ENCODE measurements at regions not wholly inside any gene's neighbourhood (a gene's known extent, or its start where the extent isn't known, plus 50 kb on each side); places are given as distances from the start of the nearest gene placed in this dataset.
"Not testable (repeated sequence)": the region's sequence is repeated elsewhere in the genome, so short reads cannot be mapped to it uniquely, and the experiment has no call there.

GRCh38 chr18:67846422-67847098 lies 330.0 kb upstream of the DSEL start:
- no peak overlapping the region for H3K4me3 ChIP-seq
- no peak overlapping the region for H3K27ac ChIP-seq

DNA sequence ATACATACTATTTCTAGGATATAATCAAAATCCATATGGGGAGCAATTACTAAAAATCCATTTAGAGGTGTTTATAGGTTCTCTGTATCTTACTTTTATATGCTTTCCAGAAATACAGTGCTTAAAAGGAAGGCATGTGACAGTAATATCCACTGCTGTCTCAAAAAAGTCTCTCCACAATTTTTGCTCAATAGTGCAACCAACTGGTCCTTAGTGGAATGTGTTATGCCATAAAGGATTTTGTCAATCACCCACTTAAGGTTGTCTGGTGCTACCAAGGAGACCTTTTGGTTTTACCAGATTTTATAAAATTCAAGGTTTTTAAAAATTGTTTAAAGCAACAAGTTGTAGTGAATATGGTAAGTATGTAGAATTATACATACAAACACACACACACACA lies 328.5 kb upstream of the DSEL start:
- no peak overlapping the region for H3K4me3 ChIP-seq
- no peak overlapping the region for H3K27ac ChIP-seq

- Histone ChIP-seq H3K27ac (no peak overlapping the region), H3K4me3 (no peak overlapping the region)
Measured at GRCh38 chr18:67840379-67840778, 323.9 kb upstream of the DSEL start.

DNA sequence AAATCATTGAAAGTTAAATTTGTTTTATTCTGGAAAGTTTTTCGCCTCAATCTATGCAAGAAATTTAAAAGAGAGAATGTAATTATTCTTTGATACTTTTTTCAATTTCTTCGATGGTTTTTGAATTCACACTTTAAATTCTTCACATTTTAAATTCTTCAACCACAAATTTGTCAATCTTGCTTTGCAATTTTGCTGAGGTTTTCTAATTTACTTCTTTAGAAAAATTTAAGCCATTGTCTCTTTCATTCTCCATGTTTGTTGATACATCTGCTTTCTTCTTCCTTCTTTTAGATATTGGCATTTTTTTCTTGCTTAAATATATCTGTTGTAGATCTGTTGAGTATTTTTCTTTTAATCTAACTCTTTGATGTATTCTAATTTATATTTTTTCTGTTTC lies 301.9 kb upstream of the DSEL start:
- no peak overlapping the region for H3K4me3 ChIP-seq
- H3K27ac ChIP-seq: no peak overlapping the region

- H3K4me3 ChIP-seq: no peak overlapping the region
- no peak overlapping the region for H3K27ac ChIP-seq
Measured at GRCh38 chr18:67815280-67815679, 298.8 kb upstream of the DSEL start.

- H3K4me3 ChIP-seq: no peak overlapping the region
- no peak overlapping the region for H3K27ac ChIP-seq
Measured at GRCh38 chr18:67813380-67814028, 297.0 kb upstream of the DSEL start.

DNA sequence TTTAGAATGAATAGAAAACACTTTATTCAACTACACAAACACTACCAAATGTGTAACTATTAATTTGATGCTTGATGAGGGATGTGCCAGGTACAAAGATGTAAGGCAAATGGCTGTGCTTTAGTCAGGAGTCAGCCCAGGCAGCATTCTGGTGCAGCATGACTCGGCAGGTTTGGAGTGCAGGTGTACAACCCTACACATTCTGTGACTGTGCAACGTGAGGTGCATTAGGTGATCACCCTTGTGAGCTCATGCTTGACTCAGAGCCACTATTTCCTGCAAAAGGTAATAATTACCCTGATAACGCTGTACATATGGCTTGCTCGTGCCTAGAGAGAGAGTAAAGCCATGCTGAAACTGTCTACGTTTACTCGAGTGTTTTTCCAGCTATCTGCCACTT lies 288.7 kb upstream of the DSEL start:
- Histone ChIP-seq H3K27ac (no peak overlapping the region), H3K4me3 (no peak overlapping the region)

DNA sequence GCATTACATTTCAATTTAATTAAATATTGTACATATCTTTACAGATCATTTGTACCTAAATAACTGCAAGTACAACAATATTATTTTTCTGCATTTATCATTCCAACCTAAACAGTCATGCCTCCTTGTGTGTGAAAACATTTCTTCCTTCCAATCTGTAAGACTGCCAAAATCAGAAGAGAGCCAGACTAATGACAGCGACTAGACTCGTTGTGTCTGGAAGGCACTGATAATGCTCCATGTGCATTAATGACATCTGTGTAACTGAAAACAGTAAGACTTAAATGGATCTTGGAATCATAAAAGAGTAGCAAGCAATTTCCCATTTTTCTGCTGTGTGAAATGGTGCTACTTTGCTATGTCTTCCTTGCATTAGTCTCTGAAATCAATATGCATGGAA lies 278.0 kb upstream of the DSEL start:
- no peak overlapping the region for H3K4me3 ChIP-seq
- H3K27ac ChIP-seq: no peak overlapping the region

DNA sequence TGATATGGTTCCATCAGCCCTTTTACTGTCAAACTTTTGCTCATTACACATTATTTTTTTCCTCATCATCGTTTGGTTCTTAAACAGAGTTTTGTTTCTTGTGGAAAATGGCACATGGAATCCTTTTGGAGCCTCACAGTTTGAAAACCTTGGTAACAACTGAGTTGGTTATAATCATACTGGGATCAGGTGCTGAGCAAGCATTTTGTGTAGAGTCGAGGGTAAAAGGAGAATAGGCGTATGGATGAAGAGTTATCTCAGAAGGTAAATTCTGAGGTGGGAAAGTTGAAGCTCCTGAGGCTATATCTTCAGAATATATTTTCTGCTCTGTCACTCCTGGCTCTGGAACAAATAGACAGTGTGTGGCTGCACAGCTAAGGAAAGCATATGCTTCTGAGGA lies 274.0 kb upstream of the DSEL start:
- Histone ChIP-seq H3K27ac (no peak overlapping the region), H3K4me3 (no peak overlapping the region)

- H3K4me3 ChIP-seq: no peak overlapping the region
- H3K27ac ChIP-seq: no peak overlapping the region
Measured at GRCh38 chr18:67789165-67789545, 272.6 kb upstream of the DSEL start.

DNA sequence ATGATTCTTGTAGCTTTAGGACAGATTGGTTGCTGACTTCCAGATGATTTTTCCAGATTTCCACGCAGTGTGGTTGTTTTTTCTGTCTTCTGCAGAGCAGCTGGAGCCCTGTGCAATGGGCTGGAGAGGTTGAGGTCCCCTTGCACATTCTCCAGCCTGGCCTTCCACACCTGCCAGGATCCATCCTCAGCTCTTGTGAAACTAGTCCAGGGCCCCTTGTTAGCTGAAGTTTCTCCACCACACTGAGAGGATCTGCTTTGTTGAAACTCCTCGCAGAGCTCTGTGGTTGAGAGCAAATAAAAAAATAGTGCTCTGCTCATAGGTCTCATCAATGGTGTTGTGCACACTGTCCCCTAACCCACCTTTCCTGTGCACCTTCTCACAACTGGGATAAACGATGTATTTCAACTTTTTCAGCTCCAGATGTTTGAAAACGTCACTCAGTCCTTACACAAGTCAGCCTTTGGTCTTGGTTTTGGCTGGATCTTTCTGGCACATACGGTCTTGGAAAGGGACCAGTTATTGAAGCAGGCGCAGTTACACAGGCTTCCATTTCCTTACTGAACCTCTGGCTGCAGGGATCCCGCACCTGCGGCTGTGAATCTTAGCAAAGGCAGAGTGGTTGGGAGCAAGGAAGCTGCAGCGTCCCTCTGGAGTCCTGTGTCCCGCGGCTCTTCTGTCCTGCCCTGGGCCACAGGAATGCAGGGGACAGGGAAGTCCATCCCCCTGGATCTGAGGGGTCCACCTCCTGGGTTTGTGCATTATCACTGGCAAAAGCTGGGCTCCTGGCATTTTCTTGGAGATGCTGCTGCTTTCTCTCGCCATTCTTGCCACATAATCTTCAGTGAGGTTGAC lies 272.0 kb upstream of the DSEL start:
- no peak overlapping the region for H3K27ac ChIP-seq
- no peak overlapping the region for H3K4me3 ChIP-seq

DNA sequence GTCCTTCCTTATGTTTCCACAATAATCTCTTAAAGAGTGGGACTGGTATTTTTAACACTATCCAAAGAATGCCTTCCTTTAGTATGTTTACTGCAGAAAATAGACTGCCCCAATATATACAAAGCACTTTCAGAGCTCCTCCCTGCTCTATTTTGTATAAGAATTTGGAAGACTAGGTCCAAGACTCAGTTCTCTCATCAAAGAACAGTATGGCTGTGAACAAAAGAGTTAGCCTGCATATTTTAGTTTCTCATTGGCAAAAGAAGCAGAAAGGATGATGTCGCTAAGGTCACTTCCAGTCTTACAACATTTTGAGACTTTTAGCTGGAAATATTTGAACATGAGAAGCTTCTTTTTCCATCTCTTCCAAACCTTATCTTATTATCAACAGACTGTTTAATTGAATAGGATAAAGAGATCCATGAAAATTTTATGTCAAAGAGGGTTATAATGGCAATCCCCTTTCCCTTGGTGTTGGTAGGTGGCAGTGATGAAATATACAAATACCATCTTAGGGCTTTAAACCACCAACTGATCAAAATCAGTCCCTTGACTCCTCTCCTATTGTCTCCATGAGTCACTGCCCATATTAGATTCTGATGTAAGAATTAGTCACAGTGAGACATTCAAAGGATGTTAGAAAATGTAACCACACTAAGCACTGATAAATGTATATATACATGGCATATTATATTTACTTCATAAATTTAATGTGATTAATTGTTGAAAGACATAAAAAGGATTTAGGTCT lies 266.9 kb upstream of the DSEL start:
- Histone ChIP-seq H3K4me3 (no peak overlapping the region), H3K27ac (no peak overlapping the region)

GRCh38 chr18:67778016-67778415 lies 261.5 kb upstream of the DSEL start:
- H3K4me3 ChIP-seq: no peak overlapping the region
- H3K27ac ChIP-seq: no peak overlapping the region

GRCh38 chr18:67776929-67777328 lies 260.4 kb upstream of the DSEL start:
- Histone ChIP-seq H3K27ac (no peak overlapping the region), H3K4me3 (no peak overlapping the region)

GRCh38 chr18:67771271-67771670 lies 254.8 kb upstream of the DSEL start:
- Histone ChIP-seq H3K27ac (no peak overlapping the region), H3K4me3 (no peak overlapping the region)

DNA sequence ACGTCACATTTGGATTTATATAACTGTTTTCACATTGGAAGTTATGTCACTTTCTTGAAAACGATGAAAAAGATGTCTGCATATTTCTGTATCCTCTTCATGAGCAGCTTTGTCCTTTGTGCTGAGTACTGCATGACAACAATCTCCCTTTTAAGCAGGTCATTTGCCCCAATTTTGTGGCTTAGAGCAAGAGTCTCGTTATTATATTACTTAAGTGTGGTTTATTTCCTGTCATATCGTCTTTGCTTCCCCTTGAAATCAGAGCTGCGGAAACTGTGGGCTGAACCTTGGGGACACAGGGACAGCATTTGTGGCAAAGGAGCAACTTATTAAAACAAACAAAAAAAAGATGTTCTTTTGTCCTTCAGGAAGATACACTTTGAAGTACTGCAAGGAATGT lies 254.0 kb upstream of the DSEL start:
- H3K27ac ChIP-seq: no peak overlapping the region
- no peak overlapping the region for H3K4me3 ChIP-seq

GRCh38 chr18:67766930-67767329 lies 250.4 kb upstream of the DSEL start:
- no peak overlapping the region for H3K4me3 ChIP-seq
- H3K27ac ChIP-seq: no peak overlapping the region

DNA sequence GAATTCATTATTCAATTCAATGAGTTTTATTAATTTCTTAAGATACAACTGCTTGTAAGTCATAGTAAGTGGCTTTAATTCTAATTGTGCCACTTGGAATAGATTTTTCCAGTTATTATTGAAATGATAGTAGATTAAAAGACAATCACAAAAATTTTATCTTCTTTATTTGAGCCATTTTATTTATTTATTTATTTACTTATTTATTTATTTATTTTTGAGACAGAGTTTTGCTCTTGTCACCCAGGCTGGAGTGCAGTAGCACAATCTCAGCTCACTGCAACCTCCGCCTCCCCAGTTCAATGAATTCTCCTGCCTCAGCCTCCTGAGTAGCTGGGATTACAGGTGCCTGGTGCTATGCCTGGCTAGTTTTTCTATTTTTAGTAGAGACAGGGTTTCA lies 235.7 kb upstream of the DSEL start:
- not testable (repeated sequence) for H3K27ac ChIP-seq, H3K4me3 ChIP-seq

- no peak overlapping the region for H3K27ac ChIP-seq
- no peak overlapping the region for H3K4me3 ChIP-seq
Measured at GRCh38 chr18:67742954-67743353, 226.4 kb upstream of the DSEL start.

GRCh38 chr18:67742525-67742924 lies 226.0 kb upstream of the DSEL start:
- H3K4me3 ChIP-seq: no peak overlapping the region
- H3K27ac ChIP-seq: no peak overlapping the region
